HG03060 (cell line): ENCODE measurements at regions not wholly inside any gene's neighbourhood (a gene's known extent, or its start where the extent isn't known, plus 50 kb on each side); places are given as distances from the start of the nearest gene placed in this dataset.

Source experiments
- ATAC-seq: cut with Tn5 transposase; IDR thresholded peaks from one replicate; pipeline ENCODE4 v1.9.1; 2021; ENCODE audit warnings: low read depth, moderate number of reproducible peaks; ENCODE audit not compliant: unreplicated experiment

DNA sequence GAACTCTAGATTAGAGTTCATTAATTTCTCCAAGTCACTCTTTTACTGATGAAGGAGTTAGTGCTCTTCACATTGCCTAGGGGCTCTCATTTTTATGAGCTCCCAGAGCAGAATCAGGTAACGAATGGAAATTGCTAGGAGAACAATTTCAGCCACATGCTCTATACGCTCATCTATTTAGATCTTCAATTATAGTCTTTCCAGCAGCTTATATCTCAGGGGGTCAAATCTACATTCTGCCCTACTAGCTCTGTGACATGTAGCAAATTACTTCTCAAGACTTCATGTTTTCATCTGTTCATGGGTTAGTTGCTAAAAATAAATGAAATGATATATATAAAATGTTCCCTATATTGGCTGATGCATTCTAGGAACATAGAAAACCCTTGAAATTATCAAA lies 183.6 kb downstream of the PLPP3 start:
- ATAC-seq: no peak

DNA sequence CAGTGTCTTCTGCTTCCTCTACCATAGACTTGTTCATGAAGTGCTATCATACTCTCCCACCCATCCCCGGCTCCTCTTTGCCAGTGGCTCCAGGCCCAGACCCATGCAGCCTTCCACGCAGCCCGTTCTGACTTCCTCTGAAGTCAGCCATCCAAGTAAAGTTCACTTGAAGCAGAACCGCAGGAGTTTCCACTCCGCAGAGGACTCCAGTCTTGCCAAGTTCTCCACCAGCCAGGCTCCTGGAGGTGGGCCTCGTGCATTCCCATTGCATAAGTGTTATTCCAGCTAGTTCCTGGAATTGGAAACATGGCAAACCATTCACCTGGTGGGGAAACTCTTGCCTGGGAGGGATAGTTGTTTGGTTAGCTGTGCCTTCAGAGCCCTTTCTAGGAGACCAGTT lies 185.1 kb downstream of the PLPP3 start:
- no peak for ATAC-seq

DNA sequence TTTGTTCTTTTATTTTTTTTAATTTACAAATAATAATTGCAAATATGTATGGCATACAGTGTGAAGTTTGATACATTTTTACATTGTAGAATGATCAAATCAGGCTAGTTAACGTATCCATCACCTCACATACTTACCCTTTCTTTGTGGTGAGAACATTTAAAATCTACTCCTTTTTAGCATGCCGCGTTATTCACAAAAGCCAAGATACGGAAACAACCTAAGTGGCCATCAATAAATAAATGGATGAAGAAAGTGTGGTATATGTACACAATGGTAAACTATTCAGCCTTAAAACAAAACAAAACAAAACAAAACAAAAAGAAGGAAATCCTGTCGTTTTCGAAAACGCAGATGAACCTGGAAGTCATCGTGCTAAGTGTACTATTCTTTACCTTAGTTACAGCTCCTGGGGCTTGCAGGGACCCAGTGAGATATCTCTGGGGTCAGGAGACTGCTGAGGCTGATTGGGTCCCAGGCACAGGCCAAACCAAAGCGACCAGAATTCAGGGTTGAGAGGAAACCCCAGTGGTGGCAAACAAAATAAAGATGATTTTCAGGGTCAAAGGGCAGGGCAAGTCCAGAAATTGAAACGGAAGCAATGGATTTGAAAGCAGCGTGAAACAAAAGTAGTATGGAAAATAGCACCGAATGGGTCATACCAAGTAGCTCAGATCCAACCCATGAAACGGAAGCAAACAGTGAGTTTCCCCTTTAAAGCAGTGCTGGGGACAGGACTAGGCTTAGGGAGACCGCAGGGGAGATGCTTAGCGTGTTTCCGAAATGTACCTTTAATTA lies 188.2 kb downstream of the PLPP3 start:
- no peak for ATAC-seq

DNA sequence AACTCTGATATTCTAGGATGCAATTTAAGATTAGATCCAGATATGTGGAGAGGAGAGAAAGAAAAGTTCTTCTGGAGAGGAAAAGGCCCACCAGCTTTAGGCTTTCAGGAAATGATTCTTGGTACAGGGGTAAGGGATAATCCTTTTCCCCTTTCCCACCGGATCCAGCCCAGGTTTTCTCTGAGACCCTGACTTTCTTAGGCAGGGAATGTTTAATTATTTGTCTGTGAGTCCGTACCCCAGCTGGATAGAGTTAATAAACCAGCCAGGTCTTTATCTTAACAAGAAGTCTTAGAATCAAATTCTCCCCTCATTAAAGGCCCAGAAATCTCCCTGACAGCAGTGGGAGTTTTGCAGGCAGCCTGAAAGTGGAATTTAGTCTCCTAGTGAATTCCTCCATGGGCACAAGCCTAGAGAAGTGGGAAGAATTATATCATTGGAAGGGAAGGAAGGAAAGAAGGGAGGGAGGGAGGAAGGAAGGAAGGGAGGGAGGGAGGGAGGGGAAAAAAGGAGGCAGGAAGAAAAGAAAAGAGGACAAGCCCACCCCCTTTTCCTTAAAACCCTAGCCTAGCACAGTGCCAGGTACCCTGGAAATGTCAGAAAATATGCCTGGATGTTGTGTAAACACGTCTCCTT lies 189.0 kb downstream of the PLPP3 start:
- ATAC-seq: no peak

DNA sequence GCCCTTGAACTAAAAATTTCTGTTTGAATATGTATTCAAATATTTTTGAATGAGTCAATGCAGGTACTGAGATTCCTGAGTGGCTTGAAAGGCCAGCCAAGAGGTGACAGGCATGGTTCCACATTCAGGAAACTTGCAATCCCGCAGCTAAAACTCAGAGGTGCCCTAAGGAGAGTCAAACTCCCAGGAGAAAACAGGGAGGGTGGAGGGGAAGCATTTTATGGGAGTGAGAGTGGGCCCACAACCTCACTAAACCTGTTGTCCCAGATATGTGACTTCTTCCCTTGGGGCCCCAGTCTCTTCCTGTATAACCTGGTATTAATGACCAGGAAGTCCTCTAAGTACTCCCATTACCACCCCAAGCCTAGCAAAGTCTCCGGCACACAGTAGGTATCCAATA lies 189.6 kb downstream of the PLPP3 start:
- no peak for ATAC-seq

DNA sequence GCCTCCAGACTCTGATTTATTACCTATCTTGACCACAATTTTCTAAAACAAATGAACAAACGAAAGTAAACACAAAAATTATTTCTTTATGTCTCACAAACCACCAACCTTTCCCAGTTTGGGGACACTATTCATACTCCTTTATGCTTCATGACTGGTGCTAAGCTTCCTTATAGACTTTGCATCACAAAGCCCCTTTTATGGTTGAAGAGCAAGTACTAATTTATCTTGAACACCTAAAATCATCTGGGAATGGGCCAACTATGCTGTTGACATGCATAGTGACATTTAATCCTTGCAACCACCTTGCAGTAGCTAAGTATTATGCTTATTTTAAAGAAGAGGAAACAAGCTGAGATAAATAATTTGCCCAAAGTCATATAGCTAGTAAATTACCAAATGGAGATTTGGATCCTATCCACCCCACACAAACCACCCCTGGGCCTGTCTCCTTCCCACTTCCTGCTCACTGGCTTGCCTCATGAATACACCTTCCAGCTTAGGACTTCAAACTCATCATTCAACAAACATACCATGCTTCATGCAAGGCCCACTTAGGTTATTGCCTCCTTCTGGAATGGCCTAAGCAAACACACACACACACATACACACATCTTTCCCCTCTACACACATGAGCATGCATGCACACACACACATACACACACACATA lies 192.2 kb downstream of the PLPP3 start:
- no peak for ATAC-seq

DNA sequence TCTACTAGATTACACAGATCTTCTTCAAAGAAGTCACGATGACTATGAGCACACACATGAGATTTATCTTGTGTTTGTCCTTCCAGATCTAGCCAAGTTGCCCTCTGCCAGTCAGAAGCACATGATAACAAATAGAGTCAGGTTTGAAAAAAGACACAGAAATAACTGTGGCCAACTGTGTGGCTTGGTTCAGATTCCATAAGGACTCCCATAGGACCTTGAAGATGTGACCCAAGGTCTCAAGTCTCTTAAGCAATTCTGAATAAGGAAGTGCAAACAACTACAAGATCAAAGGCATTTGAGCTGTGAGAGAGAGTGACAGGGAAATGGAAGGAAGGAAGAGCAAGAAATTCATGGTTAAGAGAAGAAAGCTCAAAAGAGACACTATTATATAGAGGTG lies 194.0 kb downstream of the PLPP3 start:
- ATAC-seq: no peak

DNA sequence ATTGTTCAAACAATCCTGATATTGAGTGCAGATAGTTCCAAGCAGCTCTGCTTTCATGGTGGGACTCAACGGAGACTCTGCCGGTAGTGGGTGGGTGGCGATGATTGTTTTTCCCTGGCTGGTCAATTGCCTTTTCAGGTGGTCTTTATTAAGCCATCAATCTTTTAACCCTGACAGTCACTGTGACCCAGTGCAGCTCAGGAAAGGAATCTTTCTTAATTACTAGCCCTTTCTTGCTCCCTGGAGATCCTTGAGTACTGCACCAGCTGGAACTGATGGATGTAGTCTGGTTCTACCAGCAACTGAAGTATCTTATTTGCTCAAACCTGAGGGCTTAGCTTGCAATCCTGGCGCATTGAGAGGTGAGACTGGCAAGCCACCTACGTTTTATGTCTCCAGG lies 196.4 kb downstream of the PLPP3 start:
- ATAC-seq: no peak

DNA sequence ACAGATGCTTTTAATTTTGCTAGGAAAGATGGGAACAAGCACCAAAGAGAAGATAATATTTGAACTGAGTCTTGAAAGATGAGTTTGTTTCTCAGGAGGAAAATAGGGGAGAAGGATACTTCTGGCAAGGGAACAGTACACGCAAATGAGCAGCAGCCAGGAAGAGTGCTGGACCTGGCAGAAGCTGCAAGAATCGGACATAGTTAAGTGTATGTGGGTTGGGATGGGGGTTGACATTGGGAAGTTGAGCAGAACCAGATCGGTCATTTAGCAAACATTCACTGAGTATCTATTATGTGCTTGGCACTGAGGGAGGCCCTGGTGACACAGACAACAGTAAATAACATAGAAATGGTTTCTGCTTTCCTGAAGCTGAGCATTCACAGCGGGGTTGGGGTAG lies 198.8 kb downstream of the PLPP3 start:
- ATAC-seq: no peak

DNA sequence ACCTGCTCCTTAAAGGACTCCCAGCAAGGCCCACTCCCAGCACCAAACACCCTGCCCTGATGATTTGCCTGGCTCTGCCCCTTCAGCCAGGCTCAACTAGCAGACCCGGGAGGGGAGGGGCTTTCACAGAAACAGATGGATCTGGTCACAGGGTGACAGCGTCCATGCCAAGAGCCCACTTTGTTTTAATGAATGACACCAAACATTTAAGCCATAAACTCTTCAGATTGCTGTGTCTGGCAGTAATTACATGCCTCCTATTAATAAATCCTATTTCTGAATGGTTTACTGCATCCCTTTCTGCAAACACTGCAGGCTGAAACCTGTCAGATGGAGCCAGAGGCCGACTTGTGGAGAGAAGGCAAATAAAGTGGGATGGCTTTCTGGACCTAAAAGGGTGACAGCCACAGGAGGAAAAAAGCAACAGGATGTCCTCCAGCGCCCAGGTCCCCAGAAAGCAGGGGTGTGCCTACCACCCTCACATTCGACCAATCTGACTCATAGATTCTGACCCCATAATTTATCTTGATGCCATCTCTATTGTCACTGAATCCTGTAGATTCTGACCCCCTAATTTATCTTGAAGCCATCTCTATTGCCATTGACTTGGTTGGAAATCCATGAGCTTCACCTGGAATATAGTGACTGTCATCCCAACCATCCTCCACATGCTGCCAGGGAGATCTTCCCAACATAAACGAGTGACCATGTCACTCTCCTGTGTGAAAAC lies 200.9 kb downstream of the PLPP3 start:
- ATAC-seq: no peak

DNA sequence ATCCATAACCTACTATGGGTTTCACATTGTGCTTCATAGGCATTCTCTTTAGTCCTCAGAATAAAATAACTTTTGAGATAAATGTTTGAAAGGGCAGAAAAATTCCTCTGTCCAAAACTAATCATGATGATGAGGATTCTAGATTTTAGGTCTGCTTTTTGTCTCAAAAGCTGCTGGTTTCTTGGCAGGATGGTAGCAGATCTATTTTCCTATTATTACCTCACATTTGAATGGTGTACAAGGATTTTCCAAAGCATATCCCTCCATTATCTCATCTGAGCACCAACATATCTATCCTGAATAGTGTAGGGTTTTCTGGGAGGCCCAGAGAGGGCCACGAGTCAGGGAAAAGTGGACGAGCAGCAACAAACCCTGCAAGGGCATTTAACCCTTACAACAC lies 201.9 kb downstream of the PLPP3 start:
- ATAC-seq: no peak

DNA sequence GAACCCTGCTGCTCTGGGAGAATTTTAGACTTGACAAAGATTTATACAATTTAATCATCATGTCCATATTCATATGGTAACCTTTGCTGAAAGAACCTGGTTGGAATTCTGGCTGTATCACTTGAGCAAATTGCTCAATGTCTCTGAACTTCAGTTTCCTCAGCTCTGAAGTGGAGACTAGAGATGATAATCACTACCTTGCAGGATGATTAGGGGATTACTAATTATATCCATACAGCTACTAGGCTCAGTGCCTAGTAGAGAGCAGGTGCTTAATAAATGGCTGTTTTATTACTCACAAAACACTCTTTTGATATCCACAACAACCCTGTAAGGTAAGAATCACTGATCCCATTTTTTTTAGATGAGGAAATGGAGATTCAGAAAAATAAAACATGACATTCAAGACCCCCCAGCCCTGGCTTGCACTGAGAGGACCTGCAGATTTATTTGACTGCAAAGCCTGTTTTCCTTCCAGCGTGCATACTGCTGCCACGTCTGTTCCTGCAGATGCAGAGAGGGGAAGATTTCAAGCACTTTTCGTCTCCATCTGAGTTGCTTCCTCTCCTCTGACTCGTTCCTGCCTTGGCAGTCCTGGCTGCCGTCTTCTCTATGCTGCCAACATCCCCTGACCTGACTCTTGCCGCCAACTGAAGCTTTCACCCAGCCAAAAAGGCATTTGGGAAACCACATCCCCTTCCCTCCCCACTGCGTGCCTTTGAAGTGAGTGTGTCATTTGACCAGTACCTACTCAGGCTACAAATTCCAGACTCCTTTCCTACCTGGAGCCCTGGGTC lies 203.0 kb downstream of the PLPP3 start:
- no peak for ATAC-seq

DNA sequence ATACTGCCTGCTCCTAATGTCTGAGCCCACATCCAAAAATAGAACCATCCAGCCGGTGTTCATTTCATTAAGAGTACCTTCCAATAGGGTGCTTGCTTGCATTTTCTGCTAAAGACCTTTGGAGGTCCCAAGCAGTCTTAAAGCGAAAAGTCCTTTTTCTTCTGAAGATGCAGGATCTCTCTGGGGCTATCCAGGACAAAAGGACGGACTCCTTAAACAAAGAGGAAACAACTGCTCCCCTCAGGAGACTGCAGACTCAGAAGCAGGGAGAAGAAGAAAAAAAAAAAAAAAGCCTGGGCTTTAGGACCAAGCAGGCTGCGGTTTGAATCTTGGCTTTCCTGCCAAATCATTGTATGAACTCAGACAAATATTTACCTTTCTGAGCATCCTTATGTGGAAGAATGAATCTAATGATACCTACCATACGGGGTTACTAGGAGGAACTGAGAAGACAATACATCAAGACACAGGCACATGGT lies 204.0 kb downstream of the PLPP3 start:
- ATAC-seq: no peak

DNA sequence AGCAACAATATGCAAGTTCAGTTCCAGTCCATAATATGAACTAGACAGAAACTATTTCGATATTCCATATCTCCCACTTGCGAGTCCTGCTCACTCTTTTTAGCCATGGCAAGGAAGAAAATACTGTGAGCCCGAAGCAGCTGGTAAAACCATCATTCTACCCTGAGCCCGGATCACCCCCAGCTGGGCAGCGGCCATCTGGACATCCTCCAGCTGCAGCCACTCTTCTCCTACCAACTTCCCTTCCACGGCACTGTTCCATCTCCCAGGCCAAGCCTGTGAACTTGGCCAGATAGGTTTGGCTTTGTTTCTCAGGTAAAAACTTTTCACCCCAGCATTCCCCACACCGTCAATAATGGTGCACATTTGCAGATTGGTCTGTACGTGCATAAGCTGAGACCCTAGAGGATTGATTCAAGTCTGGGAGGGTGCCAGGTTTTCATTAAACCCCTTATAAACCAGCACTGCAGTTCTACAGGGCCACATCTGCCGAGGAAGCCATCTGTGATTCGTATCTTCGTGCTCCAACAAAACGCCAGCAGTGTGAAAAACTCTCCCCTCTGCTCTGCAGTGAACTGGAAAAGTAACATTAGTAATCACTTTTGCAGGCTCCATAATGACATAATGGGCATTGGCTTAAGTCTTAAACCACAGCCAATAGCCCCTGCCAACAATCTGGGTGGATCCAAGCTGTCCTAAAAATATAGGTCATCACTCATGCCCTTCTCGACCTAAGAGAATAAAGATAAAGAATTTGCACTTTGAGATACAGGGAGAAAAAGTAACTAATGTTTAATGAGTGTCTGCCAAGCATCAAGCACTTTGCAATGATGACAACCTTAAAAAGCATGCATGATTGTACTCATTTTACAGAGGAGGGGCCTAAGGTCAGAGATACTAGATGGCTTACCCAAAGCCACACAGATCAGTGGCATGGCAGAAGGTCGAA lies 205.1 kb downstream of the PLPP3 start:
- no peak for ATAC-seq

DNA sequence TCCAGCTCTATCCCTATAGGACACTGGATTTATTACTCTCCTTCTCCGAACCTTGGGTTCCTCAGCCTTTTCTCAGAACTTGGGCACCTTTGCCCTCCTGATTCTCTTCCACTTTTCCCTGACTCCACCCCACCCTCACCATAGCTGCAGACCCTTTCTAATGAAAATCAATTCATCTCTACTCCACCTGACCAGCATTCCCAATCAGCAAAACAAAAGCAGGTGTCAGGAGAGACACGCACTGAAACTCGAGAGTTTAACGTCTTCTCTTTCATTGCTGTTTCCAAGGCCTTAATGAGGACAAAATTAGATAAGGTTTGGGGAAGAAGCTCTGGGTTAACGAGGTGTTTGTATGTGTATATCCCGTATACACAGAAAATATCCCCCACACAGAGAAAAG lies 208.8 kb downstream of the PLPP3 start:
- no peak for ATAC-seq

DNA sequence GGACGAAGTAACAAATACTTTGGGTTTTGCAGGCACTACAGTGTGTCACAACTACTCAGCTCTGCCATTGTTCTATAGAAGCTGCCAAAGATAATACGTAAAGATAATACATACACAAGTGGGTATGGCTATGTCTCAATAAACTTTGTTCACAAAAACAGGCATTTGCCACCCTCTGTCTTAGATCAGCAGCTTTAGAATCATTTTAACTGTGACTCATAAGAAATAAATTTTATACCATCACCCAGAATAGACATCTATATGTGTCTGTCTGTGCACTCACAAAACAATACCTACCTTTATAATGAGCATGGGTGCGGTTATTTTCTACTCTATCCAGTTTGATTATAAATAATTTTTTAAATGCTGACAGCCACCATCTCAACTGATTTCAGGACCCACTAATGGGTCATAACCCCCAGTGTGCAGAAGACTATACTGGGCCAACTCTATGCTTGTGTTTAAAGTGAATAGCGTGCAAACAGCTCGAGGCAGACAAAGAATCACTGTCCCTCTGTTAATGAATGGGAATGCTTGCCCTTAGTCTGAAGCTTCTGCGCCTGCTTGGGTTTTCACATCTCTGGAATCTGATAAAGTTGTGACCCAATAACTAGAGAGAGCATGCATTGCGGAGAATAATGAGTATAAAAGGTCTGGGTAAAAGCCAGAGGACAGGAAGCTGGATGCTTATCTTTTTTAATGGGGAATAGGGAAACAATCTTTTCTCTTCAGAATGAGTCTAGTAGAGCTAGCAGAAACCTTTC lies 216.2 kb downstream of the PLPP3 start:
- no peak for ATAC-seq

DNA sequence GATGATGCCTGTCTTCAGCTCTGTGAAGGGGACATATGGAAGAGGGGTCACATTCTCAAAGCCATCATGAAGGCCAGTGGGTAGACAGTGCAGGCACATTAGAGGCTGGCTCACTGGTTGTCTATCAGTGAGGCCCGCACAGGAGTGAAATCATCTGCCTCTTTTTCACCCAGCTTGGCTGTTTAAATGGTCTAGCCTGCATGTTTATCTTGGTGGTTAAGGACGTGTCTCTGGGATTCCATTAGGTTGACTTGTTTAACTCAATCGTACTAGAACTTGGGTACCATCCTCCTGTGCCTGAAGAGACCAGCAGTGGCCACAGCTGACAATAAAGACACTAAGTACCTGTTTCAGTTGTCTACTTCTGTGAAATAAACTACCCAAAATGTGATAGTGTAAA lies 219.3 kb downstream of the PLPP3 start:
- no peak for ATAC-seq

DNA sequence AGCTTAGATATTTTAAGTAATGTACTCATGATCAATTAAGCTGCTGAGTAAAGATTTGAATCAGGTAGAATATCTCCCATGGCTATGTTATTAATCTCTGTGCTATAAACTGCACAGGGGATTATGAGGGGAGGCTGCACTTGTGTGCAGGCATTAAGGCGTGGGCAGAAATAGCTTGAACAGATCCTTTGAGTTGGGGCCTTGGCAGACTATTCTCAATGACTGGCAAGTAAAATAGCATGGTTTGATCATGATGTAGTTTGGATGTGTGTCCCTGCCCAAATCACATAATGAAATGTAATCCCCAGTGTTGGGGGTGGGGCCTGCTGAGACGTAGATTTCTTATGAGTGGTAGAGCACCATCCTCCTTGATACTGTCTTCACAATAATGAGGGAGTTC lies 220.3 kb downstream of the PLPP3 start:
- ATAC-seq: no peak
